SU-DHL-6 (cell line): ENCODE measurements at regions not wholly inside any gene's neighbourhood (a gene's known extent, or its start where the extent isn't known, plus 50 kb on each side); places are given as distances from the start of the nearest gene placed in this dataset.

Experiments used
- EZH2phosphoT487 ChIP-seq: fragments of 200-600 bp; sonication (generic), shearing (Covaris generic); conservative IDR thresholded peaks from 2 replicates; pipeline ENCODE4 v1.6.1; 2018; ENCODE audit warnings: mild to moderate bottlenecking, antibody characterized with exemption, low read length, moderate library complexity, mixed read lengths
- TF ChIP-seq, protein P1 (sequence below): fragments of 200-600 bp; sonication (generic); IDR thresholded peaks from one replicate; pipeline ENCODE4 v1.5.1; 2017; ENCODE audit warnings: antibody characterized with exemption, mild to moderate bottlenecking, low read length, moderate library complexity; ENCODE audit not compliant: insufficient read depth, poor library complexity, severe bottlenecking

DNA sequence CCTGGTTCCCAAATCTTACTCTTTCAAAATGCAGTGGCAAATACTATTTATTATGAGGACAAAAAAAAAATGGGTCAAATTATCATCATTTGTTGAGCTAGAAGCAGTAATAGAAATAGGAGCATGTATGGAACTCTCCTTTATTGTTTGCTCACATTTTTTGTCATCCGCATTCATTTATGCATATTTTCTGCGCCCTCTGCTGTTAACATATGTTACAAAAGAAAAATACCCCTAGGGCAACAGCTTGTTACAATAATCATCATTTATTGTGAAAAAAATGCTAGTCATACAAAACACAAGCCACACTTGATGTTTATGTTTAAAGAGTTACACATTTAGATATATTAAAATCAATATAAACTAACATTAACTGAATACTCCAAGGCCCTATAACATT is 328.2 kb downstream of the TUSC1 start:
- TF ChIP-seq, protein P1, sequence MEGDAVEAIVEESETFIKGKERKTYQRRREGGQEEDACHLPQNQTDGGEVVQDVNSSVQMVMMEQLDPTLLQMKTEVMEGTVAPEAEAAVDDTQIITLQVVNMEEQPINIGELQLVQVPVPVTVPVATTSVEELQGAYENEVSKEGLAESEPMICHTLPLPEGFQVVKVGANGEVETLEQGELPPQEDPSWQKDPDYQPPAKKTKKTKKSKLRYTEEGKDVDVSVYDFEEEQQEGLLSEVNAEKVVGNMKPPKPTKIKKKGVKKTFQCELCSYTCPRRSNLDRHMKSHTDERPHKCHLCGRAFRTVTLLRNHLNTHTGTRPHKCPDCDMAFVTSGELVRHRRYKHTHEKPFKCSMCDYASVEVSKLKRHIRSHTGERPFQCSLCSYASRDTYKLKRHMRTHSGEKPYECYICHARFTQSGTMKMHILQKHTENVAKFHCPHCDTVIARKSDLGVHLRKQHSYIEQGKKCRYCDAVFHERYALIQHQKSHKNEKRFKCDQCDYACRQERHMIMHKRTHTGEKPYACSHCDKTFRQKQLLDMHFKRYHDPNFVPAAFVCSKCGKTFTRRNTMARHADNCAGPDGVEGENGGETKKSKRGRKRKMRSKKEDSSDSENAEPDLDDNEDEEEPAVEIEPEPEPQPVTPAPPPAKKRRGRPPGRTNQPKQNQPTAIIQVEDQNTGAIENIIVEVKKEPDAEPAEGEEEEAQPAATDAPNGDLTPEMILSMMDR = no peak
- no peak for TF ChIP-seq EZH2phosphoT487
